ENCODE measurements at regions not wholly inside any gene's neighbourhood (a gene's known extent, or its start where the extent isn't known, plus 50 kb on each side); places are given as distances from the start of the nearest gene placed in this dataset.

- TF ChIP-seq POLR2AphosphoS5 (IDR thresholded peaks at IDR 0.05) (no peak), CTCF (IDR thresholded peaks at IDR 0.05) (no peak)
These were observed 248.0 kb upstream of the ARRDC4 start for GRCh38 chr15:97712530-97712929.

Measured in breast epithelium (tissue), 3 donors.